Astrocyte (in vitro differentiated cells and primary cell): ENCODE measurements at regions not wholly inside any gene's neighbourhood (a gene's known extent, or its start where the extent isn't known, plus 50 kb on each side); places are given as distances from the start of the nearest gene placed in this dataset.

Experiments
- CTCF ChIP-seq: IDR thresholded peaks from 2 replicates; pipeline ENCODE4 v1.5.1; 2011; ENCODE audit warnings: low read depth, mild to moderate bottlenecking, inconsistent platforms, low read length, moderate library complexity; ENCODE audit not compliant: insufficient read depth
- EZH2 ChIP-seq: IDR thresholded peaks from 2 replicates; pipeline ENCODE4 v1.6.1; 2012; ENCODE audit warnings: mild to moderate bottlenecking, low read length, inconsistent platforms; ENCODE audit not compliant: insufficient read depth

- TF ChIP-seq CTCF (no peak), EZH2 (no peak)
Observed at GRCh38 chr3:187836823-187837770, 91.8 kb upstream of the BCL6 start.
